Loucy (cell line): ENCODE measurements at regions not wholly inside any gene's neighbourhood (a gene's known extent, or its start where the extent isn't known, plus 50 kb on each side); places are given as distances from the start of the nearest gene placed in this dataset.

Source experiments
- CTCF ChIP-seq: fragments of 200-600 bp; sonication (generic); conservative IDR thresholded peaks from 2 replicates; pipeline ENCODE4 v1.5.1; 2014; ENCODE audit warnings: mild to moderate bottlenecking, antibody characterized with exemption, low read length
- EZH2phosphoT487 ChIP-seq: fragments of 200-600 bp; IDR thresholded peaks from 2 replicates; pipeline ENCODE4 v1.6.1; 2018; ENCODE audit warnings: antibody characterized with exemption, mild to moderate bottlenecking, moderate library complexity, borderline replicate concordance

- TF ChIP-seq CTCF (no peak), EZH2phosphoT487 (no peak)
Measured at GRCh38 chr5:23025629-23026233, 172.6 kb upstream of the CDH12 start.
